GM21515 (cell line): ENCODE measurements at regions not wholly inside any gene's neighbourhood (a gene's known extent, or its start where the extent isn't known, plus 50 kb on each side); places are given as distances from the start of the nearest gene placed in this dataset.

Experiments used
- ATAC-seq: cut with Tn5 transposase; IDR thresholded peaks from one replicate; pipeline ENCODE4 v1.9.1; 2021; ENCODE audit not compliant: unreplicated experiment

- ATAC-seq: peak; percentile 55
These were observed 199.5 kb upstream of the PLEKHG7 start for GRCh38 chr12:92503029-92503931.

GRCh38 chr12:92502417-92503028 lies 200.3 kb upstream of the PLEKHG7 start:
- peak; percentile 41 for ATAC-seq

- ATAC-seq: peak; percentile 54
These were observed 206.0 kb upstream of the PLEKHG7 start for GRCh38 chr12:92496790-92497189.

GRCh38 chr12:92495108-92495507 lies 207.7 kb upstream of the PLEKHG7 start:
- ATAC-seq: no peak

GRCh38 chr12:92493816-92494215 lies 209.0 kb upstream of the PLEKHG7 start:
- ATAC-seq: peak; percentile 55

- no peak for ATAC-seq
These were observed 209.8 kb upstream of the PLEKHG7 start for GRCh38 chr12:92492995-92493394.

- ATAC-seq: no peak
These were observed 210.5 kb upstream of the PLEKHG7 start for GRCh38 chr12:92492291-92492690.

GRCh38 chr12:92489781-92490180 lies 213.0 kb upstream of the PLEKHG7 start:
- no peak for ATAC-seq

- no peak for ATAC-seq
These were observed 214.1 kb upstream of the PLEKHG7 start for GRCh38 chr12:92488735-92489134.

GRCh38 chr12:92487138-92487485 lies 215.7 kb upstream of the PLEKHG7 start:
- ATAC-seq: no peak

- no peak for ATAC-seq
These were observed 216.2 kb upstream of the PLEKHG7 start for GRCh38 chr12:92486443-92487137.

GRCh38 chr12:92485351-92486348 lies 217.1 kb upstream of the PLEKHG7 start:
- no peak for ATAC-seq

GRCh38 chr12:92482599-92482998 lies 220.2 kb upstream of the PLEKHG7 start:
- no peak for ATAC-seq

GRCh38 chr12:92481066-92481465 lies 221.7 kb upstream of the PLEKHG7 start:
- no peak for ATAC-seq

GRCh38 chr12:92478692-92479091 lies 224.1 kb upstream of the PLEKHG7 start:
- ATAC-seq: no peak

- ATAC-seq: no peak
These were observed 225.9 kb upstream of the PLEKHG7 start for GRCh38 chr12:92476844-92477243.

- no peak for ATAC-seq
These were observed 229.2 kb upstream of the PLEKHG7 start for GRCh38 chr12:92473564-92473963.

- ATAC-seq: no peak
These were observed 230.6 kb upstream of the PLEKHG7 start for GRCh38 chr12:92472201-92472600.

- ATAC-seq: peak; percentile 37
These were observed 231.2 kb upstream of the PLEKHG7 start for GRCh38 chr12:92471551-92471950.

GRCh38 chr12:92470608-92471021 lies 232.2 kb upstream of the PLEKHG7 start:
- ATAC-seq: peak; percentile 20

GRCh38 chr12:92469837-92470236 lies 233.0 kb upstream of the PLEKHG7 start:
- no peak for ATAC-seq
